ENCODE measurements at regions not wholly inside any gene's neighbourhood (a gene's known extent, or its start where the extent isn't known, plus 50 kb on each side); places are given as distances from the start of the nearest gene placed in this dataset.

- no peaks in the 10 kb centered on the region for H3K4me1 ChIP-seq (ENCODE audit: control insufficient read depth in 4 of 4, insufficient read depth in 4 of 4, low read length in 3 of 4)
- 64% methylated on average over 3 of the region's 3 CpGs for WGBS
- H3K9me3 ChIP-seq (ENCODE audit: control insufficient read depth in 4 of 4, low read length in 3 of 4): peaks cover 0 to 3% (median 0%) of the 10 kb centered on the region in 4 donors
- no peaks in the 10 kb centered on the region for H3K27me3 ChIP-seq (ENCODE audit: control insufficient read depth in 4 of 4, insufficient read depth in 4 of 4, low read length in 3 of 4)
- no peaks in the 10 kb centered on the region for H3K36me3 ChIP-seq (ENCODE audit: control insufficient read depth in 4 of 4, insufficient read depth in 3 of 4, low read depth in 1 of 4, low read length in 3 of 4)
- no peak for DNase-seq (ENCODE audit: low spot score)
- TF ChIP-seq ATF3 (IDR thresholded peaks at IDR 0.05): no peak
- no peak for TF ChIP-seq YY1 (IDR thresholded peaks at IDR 0.05)
- TF ChIP-seq RXRA (IDR thresholded peaks at IDR 0.05): no peak
- TF ChIP-seq FOXA1 (IDR thresholded peaks at IDR 0.05): no peak
- no peak for TF ChIP-seq RAD21 (IDR thresholded peaks at IDR 0.05)
- TF ChIP-seq, protein P1, sequence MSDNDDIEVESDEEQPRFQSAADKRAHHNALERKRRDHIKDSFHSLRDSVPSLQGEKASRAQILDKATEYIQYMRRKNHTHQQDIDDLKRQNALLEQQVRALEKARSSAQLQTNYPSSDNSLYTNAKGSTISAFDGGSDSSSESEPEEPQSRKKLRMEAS (IDR thresholded peaks at IDR 0.05): no peak
- no peak for TF ChIP-seq JUND (IDR thresholded peaks at IDR 0.05)
- TF ChIP-seq SP1 (IDR thresholded peaks at IDR 0.05): no peak
- no peak for TF ChIP-seq FOXA2 (IDR thresholded peaks at IDR 0.05)
- H3K4me3 ChIP-seq (ENCODE audit: low read depth in 1 of 3, low read length in 3 of 3): no peak overlapping the region
- no peak overlapping the region for H3K27ac ChIP-seq (ENCODE audit: low read depth in 1 of 2, low read length in 2 of 2)
- H3K9ac ChIP-seq (ENCODE audit: low read depth in 1 of 2, low read length in 2 of 2): no peak overlapping the region
Observed at GRCh38 chr10:9926003-9926402, 1091.7 kb upstream of the CELF2 start.

- H3K9ac ChIP-seq (ENCODE audit: low read depth in 1 of 2, low read length in 2 of 2): no peak overlapping the region
- no peak for TF ChIP-seq JUND (IDR thresholded peaks at IDR 0.05)
- no peaks in the 10 kb centered on the region for H3K4me1 ChIP-seq (ENCODE audit: control insufficient read depth in 4 of 4, insufficient read depth in 4 of 4, low read length in 3 of 4)
- no peaks in the 10 kb centered on the region for H3K27me3 ChIP-seq (ENCODE audit: control insufficient read depth in 4 of 4, insufficient read depth in 4 of 4, low read length in 3 of 4)
- H3K4me3 ChIP-seq (ENCODE audit: low read depth in 1 of 3, low read length in 3 of 3): no peak overlapping the region
- no peak for DNase-seq (ENCODE audit: low spot score)
- WGBS: 54% methylated on average over 2 of the region's 2 CpGs
- H3K36me3 ChIP-seq (ENCODE audit: control insufficient read depth in 4 of 4, insufficient read depth in 3 of 4, low read depth in 1 of 4, low read length in 3 of 4): no peaks in the 10 kb centered on the region
- H3K27ac ChIP-seq (ENCODE audit: low read depth in 1 of 2, low read length in 2 of 2): no peak overlapping the region
- peaks cover 0 to 3% (median 0%) of the 10 kb centered on the region in 4 donors for H3K9me3 ChIP-seq (ENCODE audit: control insufficient read depth in 4 of 4, low read length in 3 of 4)
Observed at GRCh38 chr10:9926881-9927280, 1090.8 kb upstream of the CELF2 start.

DNA sequence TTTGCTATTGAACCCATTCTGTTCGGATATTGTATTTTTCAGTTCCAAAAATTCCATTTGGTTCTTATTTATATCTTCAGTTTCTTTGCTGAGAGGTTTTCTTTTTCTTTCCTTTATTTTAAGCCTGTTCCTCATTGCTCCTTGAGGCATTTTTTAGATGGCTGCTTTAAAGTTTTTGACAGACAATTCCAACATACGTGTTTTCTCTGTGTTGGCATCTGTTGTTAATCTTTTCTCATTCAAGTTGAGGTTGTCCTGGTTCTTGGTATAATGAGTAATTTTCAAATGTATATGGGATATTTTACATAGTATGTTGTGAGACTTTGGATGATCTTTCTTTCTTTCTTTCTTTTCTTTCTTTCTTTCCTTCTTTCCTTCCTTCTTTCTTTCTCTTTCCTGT is 1078.0 kb upstream of the CELF2 start:
- H3K27ac ChIP-seq (ENCODE audit: low read depth in 1 of 2, low read length in 2 of 2): no peak overlapping the region
- H3K27me3 ChIP-seq (ENCODE audit: control insufficient read depth in 4 of 4, insufficient read depth in 4 of 4, low read length in 3 of 4): no peaks in the 10 kb centered on the region
- TF ChIP-seq JUND (IDR thresholded peaks at IDR 0.05) (no peak), HNF4A (conservative IDR thresholded peaks at IDR 0.05) (no peak), SP1 (IDR thresholded peaks at IDR 0.05) (no peak), REST (IDR thresholded peaks at IDR 0.05) (no peak), FOXA1 (IDR thresholded peaks at IDR 0.05) (no peak), RAD21 (IDR thresholded peaks at IDR 0.05) (no peak), GABPA (IDR thresholded peaks at IDR 0.05 in 1 of 2, conservative IDR thresholded peaks at IDR 0.05 in 1 of 2) (no peak), NR2F2 (IDR thresholded peaks at IDR 0.05) (no peak), TAF1 (conservative IDR thresholded peaks at IDR 0.05) (no peak), RXRA (IDR thresholded peaks at IDR 0.05) (no peak), CTCF (IDR thresholded peaks at IDR 0.05; ENCODE audit: low read depth, low read length, missing input control) (no peak), HNF4G (IDR thresholded peaks at IDR 0.05) (no peak), FOXA2 (IDR thresholded peaks at IDR 0.05) (no peak), ZBTB33 (IDR thresholded peaks at IDR 0.05) (no peak), EGR1 (IDR thresholded peaks at IDR 0.05; ENCODE audit: low read depth in 2 of 2) (no peak), ATF3 (IDR thresholded peaks at IDR 0.05) (no peak), YY1 (IDR thresholded peaks at IDR 0.05) (no peak)
- TF ChIP-seq, protein P1 (IDR thresholded peaks at IDR 0.05): no peak
- WGBS: 80% methylated on average over 2 of the region's 2 CpGs
- no peak for DNase-seq (ENCODE audit: low spot score)
- no peaks in the 10 kb centered on the region for H3K36me3 ChIP-seq (ENCODE audit: control insufficient read depth in 4 of 4, insufficient read depth in 3 of 4, low read depth in 1 of 4, low read length in 3 of 4)
- H3K4me1 ChIP-seq (ENCODE audit: control insufficient read depth in 4 of 4, insufficient read depth in 4 of 4, low read length in 3 of 4): no peaks in the 10 kb centered on the region
- no peaks in the 10 kb centered on the region for H3K9me3 ChIP-seq (ENCODE audit: control insufficient read depth in 4 of 4, low read length in 3 of 4)
- H3K9ac ChIP-seq (ENCODE audit: low read depth in 1 of 2, low read length in 2 of 2): no peak overlapping the region
- no peak overlapping the region for H3K4me3 ChIP-seq (ENCODE audit: low read depth in 1 of 3, low read length in 3 of 3)
